WTC11 (cell line): ENCODE measurements at regions not wholly inside any gene's neighbourhood (a gene's known extent, or its start where the extent isn't known, plus 50 kb on each side); places are given as distances from the start of the nearest gene placed in this dataset.

ENCODE experiments used
- ATAC-seq: fragments of 200-7000 bp; cut with Tn5 transposase; 2 replicates; pipeline ENCODE4 v1.10.0; 2021; ENCODE audit warnings: mild to moderate bottlenecking, moderate library complexity
- CTCF ChIA-PET: fragments of 300-600 bp; sonication (Branson Sonifier 250); formaldehyde crosslinking; loops from one replicate; lab custom pipeline; 2021; ENCODE audit warnings: antibody characterized with exemption; lab: Charles Lee
- POLR2A ChIA-PET: fragments of 350-600 bp; sonication (Branson Sonifier 250); formaldehyde crosslinking; loops from one replicate; lab custom pipeline; 2021; ENCODE audit warnings: antibody characterized with exemption; lab: Charles Lee
- DNase-seq: peaks from one replicate; pipeline ENCODE4 v3.0.0; 2021; ENCODE audit warnings: low spot score
- H3K27ac Mint-ChIP-seq: 2 replicates; pipeline ENCODE4 v1.8.0; 2021; ENCODE audit warnings: mixed read lengths
- H3K27me3 Mint-ChIP-seq: 2 replicates; pipeline ENCODE4 v1.8.0; 2021; ENCODE audit warnings: low read depth, mild to moderate bottlenecking, moderate library complexity, mixed read lengths
- H3K36me3 Mint-ChIP-seq: 2 replicates; pipeline ENCODE4 v1.8.0; 2021; ENCODE audit warnings: mixed read lengths
- H3K4me1 Mint-ChIP-seq: 2 replicates; pipeline ENCODE4 v1.8.0; 2022; ENCODE audit warnings: mixed read lengths
- H3K4me3 Mint-ChIP-seq: 2 replicates; pipeline ENCODE4 v1.8.0; 2021; ENCODE audit warnings: mild to moderate bottlenecking, moderate library complexity, mixed read lengths
- H3K9me3 Mint-ChIP-seq: 2 replicates; pipeline ENCODE4 v1.8.0; 2021; ENCODE audit warnings: mixed read lengths
- ATF1 ChIP-seq: sonication (generic); formaldehyde crosslinking; IDR thresholded peaks from 2 replicates; pipeline ENCODE4 v1.8.1; 2023; ENCODE audit warnings: mild to moderate bottlenecking, moderate library complexity, missing genetic modification reagents
- CREB1 ChIP-seq: sonication (generic); formaldehyde crosslinking; IDR thresholded peaks from 2 replicates; pipeline ENCODE4 v1.8.0; 2023; ENCODE audit warnings: mild to moderate bottlenecking, missing genetic modification reagents
- EMX1 ChIP-seq: fragments of 250-450 bp; sonication (Bioruptor Pico); IDR thresholded peaks from 2 replicates; pipeline ENCODE4 v1.8.0; 2021; ENCODE audit warnings: mild to moderate bottlenecking
- ESRRA ChIP-seq: sonication (generic); formaldehyde crosslinking; IDR thresholded peaks from 2 replicates; pipeline ENCODE4 v1.8.1; 2022; ENCODE audit warnings: mild to moderate bottlenecking, missing genetic modification reagents, borderline replicate concordance
- GTF2I ChIP-seq: fragments of 250-450 bp; sonication (Bioruptor Pico); conservative IDR thresholded peaks from 2 replicates; pipeline ENCODE4 v1.4.0; 2021; ENCODE audit warnings: mild to moderate bottlenecking
- MYBL2 ChIP-seq: sonication (generic); formaldehyde crosslinking; IDR thresholded peaks from 2 replicates; pipeline ENCODE4 v1.8.1; 2023; ENCODE audit warnings: mild to moderate bottlenecking, moderate library complexity, missing genetic modification reagents
- NR1H2 ChIP-seq: sonication (generic); formaldehyde crosslinking; IDR thresholded peaks from 2 replicates; pipeline ENCODE4 v1.9.0; 2021; ENCODE audit warnings: mild to moderate bottlenecking, moderate library complexity, missing genetic modification reagents
- NR2C2 ChIP-seq: sonication (generic); formaldehyde crosslinking; IDR thresholded peaks from 2 replicates; pipeline ENCODE4 v1.8.0; 2022; ENCODE audit warnings: mild to moderate bottlenecking, missing genetic modification reagents
- SMAD4 ChIP-seq: sonication (generic); formaldehyde crosslinking; IDR thresholded peaks from 2 replicates; pipeline ENCODE4 v1.8.0; 2022; ENCODE audit warnings: mild to moderate bottlenecking, missing genetic modification reagents
- ZNF263 ChIP-seq: sonication (generic); formaldehyde crosslinking; IDR thresholded peaks from 2 replicates; pipeline ENCODE4 v1.8.1; 2022; ENCODE audit warnings: low read depth, mild to moderate bottlenecking, moderate library complexity, missing genetic modification reagents
- TF ChIP-seq, protein P1 (sequence below): sonication (generic); formaldehyde crosslinking; IDR thresholded peaks from 2 replicates; pipeline ENCODE4 v1.8.0; 2022; ENCODE audit warnings: mild to moderate bottlenecking, missing genetic modification reagents
- TF ChIP-seq, protein P2 (sequence below): fragments of 250-450 bp; sonication (Bioruptor Pico); conservative IDR thresholded peaks from 2 replicates; pipeline ENCODE4 v1.9.0; 2021; ENCODE audit warnings: mild to moderate bottlenecking
- TF ChIP-seq, protein P3 (sequence below): fragments of 250-450 bp; sonication (Bioruptor Pico); IDR thresholded peaks from 2 replicates; pipeline ENCODE4 v1.9.0; 2021; ENCODE audit warnings: mild to moderate bottlenecking
- TF ChIP-seq, protein P4 (sequence below): fragments of 250-450 bp; sonication (Bioruptor Pico); IDR thresholded peaks from 2 replicates; pipeline ENCODE4 v1.9.0; 2021; ENCODE audit warnings: mild to moderate bottlenecking
- TF ChIP-seq, protein P5 (sequence below): sonication (generic); formaldehyde crosslinking; IDR thresholded peaks from 2 replicates; pipeline ENCODE4 v1.8.1; 2023; ENCODE audit warnings: mild to moderate bottlenecking, missing genetic modification reagents, moderate library complexity
- TF ChIP-seq, protein P6 (sequence below): sonication (generic); formaldehyde crosslinking; IDR thresholded peaks from 2 replicates; pipeline ENCODE4 v1.8.1; 2023; ENCODE audit warnings: mild to moderate bottlenecking, moderate library complexity, missing genetic modification reagents
- TF ChIP-seq, protein P7 (sequence below): sonication (generic); formaldehyde crosslinking; conservative IDR thresholded peaks from 2 replicates; pipeline ENCODE4 v1.8.1; 2023; ENCODE audit warnings: mild to moderate bottlenecking, low read depth, missing genetic modification reagents, moderate library complexity
- TF ChIP-seq, protein P8 (sequence below): fragments of 250-450 bp; sonication (Bioruptor Pico); IDR thresholded peaks from 2 replicates; pipeline ENCODE4 v2.1.2; 2022; ENCODE audit warnings: mild to moderate bottlenecking, moderate library complexity
- TF ChIP-seq, protein P9 (sequence below): sonication (generic); formaldehyde crosslinking; IDR thresholded peaks from 2 replicates; pipeline ENCODE4 v1.8.1; 2023; ENCODE audit warnings: mild to moderate bottlenecking, missing genetic modification reagents

DNA sequence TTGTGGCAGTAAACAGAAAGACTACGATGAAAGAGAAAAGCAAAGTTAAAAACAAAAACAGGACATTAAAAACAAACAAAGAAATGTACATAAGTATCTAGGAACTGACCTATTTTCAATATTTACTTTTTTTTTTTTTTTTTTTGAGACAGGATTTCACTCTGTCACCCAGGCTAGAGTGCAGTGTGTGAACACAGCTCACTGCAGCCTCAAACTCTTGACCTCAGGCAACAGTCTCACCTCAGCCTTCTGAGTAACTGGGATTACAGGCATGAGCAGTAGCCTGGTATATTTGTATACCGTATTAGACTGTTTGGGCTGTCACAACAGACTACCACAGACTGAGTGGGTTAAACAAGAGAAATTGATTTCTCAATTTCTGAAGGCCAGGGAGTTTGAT, 1189.1 kb downstream of the CDH9 start:
- Mint-ChIP-seq H3K4me3 (no peak overlapping the region), H3K36me3 (peaks cover 2% of the 10 kb centered on the region; the same call in 1 of the 2 replicates)
- TF ChIP-seq, protein P1, sequence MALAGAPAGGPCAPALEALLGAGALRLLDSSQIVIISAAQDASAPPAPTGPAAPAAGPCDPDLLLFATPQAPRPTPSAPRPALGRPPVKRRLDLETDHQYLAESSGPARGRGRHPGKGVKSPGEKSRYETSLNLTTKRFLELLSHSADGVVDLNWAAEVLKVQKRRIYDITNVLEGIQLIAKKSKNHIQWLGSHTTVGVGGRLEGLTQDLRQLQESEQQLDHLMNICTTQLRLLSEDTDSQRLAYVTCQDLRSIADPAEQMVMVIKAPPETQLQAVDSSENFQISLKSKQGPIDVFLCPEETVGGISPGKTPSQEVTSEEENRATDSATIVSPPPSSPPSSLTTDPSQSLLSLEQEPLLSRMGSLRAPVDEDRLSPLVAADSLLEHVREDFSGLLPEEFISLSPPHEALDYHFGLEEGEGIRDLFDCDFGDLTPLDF (CRISPR knock-in tag): no peak
- TF ChIP-seq EMX1 (CRISPR knock-in tag): no peak
- no peak for TF ChIP-seq CREB1 (CRISPR knock-in tag)
- TF ChIP-seq, protein P2, sequence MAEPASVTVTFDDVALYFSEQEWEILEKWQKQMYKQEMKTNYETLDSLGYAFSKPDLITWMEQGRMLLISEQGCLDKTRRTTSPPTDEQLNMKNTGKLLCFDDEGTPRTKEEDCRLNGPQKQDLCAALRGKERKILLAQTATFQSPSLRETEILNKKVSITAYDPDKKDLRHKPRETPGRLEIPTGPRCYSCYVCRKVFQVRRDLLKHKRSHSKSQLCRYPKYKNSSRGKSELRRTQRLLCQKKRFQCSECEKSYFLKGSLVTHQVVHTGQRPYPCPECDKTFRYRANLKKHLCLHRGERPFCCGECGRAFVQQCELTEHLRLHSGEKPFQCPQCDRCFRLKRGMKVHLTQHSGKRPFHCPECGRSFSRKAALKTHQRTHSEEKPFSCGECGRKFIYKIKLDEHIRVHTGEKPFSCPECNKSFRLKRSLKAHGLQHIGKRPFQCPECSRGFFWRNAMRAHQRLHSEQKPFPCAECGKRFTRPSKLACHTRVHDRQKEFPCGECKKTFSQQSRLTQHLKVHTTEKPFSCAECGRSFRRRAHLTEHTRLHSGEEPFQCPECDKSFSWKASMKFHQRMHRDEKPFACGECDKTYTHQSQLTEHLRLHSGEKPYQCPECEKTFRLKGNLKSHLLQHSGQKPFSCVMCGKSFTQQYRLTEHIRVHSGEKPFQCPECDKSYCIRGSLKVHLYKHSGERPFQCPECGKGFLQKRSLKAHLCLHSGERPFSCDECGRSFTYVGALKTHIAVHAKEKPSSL (CRISPR knock-in tag): no peak
- no peak for TF ChIP-seq NR2C2 (CRISPR knock-in tag)
- no peak for TF ChIP-seq ZNF263
- no peak for TF ChIP-seq SMAD4 (CRISPR knock-in tag)
- TF ChIP-seq GTF2I (CRISPR knock-in tag): no peak
- TF ChIP-seq, all 79 proteins: peak for 0
- ChIA-PET POLR2A (no interaction called here), CTCF (no interaction called here)
- no peak for ATAC-seq
- no peak for DNase-seq
- Mint-ChIP-seq H3K9me3 (peaks cover 17% of the 10 kb centered on the region), H3K27ac (no peak overlapping the region), H3K27me3 (no peaks in the 10 kb centered on the region), H3K4me1 (peaks cover 5% of the 10 kb centered on the region; the same call in 1 of the 2 replicates)

DNA sequence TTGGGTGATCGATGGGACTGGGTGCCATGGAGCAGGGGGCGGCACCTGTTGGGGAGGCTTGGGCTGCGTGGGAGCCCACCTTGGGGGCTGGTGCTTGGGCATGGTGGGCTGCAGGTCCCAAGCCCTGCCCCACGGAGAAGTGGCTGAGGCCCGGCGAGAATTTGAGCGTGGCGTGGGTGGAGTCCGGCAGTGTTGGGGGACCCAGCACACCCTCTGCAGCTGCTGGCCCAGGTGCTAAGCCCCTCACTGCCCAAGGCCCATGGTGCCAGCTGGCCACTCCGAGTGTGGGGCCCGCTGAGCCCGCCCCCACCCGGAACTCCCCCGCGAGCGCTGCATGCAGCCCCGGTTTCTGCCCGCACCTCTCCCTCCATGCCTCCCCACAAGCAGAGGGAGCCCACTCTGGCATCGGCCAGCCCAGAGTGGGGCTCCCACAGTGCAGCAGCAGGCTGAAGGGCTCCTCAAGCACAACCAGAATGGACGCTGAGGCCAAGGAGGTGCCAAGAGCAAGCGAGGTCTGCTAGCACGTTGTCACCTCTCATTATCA, 1178.6 kb upstream of the CDH10 start:
- no peak for DNase-seq
- H3K9me3 Mint-ChIP-seq: peaks cover 35% of the 10 kb centered on the region
- CTCF ChIA-PET: no interaction called here
- H3K27me3 Mint-ChIP-seq: no peaks in the 10 kb centered on the region; the same call in 1 of the 2 replicates
- H3K4me3 Mint-ChIP-seq: no peak overlapping the region
- TF ChIP-seq GTF2I (CRISPR knock-in tag) (no peak), NR2C2 (CRISPR knock-in tag) (no peak), NR1H2 (CRISPR knock-in tag) (no peak), MYBL2 (CRISPR knock-in tag) (no peak), ATF1 (CRISPR knock-in tag) (no peak), ZNF263 (no peak), ESRRA (no peak)
- TF ChIP-seq, protein P3, sequence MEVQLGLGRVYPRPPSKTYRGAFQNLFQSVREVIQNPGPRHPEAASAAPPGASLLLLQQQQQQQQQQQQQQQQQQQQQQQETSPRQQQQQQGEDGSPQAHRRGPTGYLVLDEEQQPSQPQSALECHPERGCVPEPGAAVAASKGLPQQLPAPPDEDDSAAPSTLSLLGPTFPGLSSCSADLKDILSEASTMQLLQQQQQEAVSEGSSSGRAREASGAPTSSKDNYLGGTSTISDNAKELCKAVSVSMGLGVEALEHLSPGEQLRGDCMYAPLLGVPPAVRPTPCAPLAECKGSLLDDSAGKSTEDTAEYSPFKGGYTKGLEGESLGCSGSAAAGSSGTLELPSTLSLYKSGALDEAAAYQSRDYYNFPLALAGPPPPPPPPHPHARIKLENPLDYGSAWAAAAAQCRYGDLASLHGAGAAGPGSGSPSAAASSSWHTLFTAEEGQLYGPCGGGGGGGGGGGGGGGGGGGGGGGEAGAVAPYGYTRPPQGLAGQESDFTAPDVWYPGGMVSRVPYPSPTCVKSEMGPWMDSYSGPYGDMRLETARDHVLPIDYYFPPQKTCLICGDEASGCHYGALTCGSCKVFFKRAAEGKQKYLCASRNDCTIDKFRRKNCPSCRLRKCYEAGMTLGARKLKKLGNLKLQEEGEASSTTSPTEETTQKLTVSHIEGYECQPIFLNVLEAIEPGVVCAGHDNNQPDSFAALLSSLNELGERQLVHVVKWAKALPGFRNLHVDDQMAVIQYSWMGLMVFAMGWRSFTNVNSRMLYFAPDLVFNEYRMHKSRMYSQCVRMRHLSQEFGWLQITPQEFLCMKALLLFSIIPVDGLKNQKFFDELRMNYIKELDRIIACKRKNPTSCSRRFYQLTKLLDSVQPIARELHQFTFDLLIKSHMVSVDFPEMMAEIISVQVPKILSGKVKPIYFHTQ (CRISPR knock-in tag): no peak
- TF ChIP-seq, protein P4, sequence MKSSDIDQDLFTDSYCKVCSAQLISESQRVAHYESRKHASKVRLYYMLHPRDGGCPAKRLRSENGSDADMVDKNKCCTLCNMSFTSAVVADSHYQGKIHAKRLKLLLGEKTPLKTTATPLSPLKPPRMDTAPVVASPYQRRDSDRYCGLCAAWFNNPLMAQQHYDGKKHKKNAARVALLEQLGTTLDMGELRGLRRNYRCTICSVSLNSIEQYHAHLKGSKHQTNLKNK: no peak
- TF ChIP-seq, protein P5, sequence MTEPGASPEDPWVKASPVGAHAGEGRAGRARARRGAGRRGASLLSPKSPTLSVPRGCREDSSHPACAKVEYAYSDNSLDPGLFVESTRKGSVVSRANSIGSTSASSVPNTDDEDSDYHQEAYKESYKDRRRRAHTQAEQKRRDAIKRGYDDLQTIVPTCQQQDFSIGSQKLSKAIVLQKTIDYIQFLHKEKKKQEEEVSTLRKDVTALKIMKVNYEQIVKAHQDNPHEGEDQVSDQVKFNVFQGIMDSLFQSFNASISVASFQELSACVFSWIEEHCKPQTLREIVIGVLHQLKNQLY (CRISPR knock-in tag): no peak
- TF ChIP-seq, protein P6, sequence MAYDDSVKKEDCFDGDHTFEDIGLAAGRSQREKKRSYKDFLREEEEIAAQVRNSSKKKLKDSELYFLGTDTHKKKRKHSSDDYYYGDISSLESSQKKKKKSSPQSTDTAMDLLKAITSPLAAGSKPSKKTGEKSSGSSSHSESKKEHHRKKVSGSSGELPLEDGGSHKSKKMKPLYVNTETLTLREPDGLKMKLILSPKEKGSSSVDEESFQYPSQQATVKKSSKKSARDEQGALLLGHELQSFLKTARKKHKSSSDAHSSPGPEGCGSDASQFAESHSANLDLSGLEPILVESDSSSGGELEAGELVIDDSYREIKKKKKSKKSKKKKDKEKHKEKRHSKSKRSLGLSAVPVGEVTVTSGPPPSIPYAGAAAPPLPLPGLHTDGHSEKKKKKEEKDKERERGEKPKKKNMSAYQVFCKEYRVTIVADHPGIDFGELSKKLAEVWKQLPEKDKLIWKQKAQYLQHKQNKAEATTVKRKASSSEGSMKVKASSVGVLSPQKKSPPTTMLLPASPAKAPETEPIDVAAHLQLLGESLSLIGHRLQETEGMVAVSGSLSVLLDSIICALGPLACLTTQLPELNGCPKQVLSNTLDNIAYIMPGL: no peak
- TF ChIP-seq, protein P7, sequence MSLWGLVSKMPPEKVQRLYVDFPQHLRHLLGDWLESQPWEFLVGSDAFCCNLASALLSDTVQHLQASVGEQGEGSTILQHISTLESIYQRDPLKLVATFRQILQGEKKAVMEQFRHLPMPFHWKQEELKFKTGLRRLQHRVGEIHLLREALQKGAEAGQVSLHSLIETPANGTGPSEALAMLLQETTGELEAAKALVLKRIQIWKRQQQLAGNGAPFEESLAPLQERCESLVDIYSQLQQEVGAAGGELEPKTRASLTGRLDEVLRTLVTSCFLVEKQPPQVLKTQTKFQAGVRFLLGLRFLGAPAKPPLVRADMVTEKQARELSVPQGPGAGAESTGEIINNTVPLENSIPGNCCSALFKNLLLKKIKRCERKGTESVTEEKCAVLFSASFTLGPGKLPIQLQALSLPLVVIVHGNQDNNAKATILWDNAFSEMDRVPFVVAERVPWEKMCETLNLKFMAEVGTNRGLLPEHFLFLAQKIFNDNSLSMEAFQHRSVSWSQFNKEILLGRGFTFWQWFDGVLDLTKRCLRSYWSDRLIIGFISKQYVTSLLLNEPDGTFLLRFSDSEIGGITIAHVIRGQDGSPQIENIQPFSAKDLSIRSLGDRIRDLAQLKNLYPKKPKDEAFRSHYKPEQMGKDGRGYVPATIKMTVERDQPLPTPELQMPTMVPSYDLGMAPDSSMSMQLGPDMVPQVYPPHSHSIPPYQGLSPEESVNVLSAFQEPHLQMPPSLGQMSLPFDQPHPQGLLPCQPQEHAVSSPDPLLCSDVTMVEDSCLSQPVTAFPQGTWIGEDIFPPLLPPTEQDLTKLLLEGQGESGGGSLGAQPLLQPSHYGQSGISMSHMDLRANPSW (CRISPR knock-in tag): no peak
- TF ChIP-seq, protein P8, sequence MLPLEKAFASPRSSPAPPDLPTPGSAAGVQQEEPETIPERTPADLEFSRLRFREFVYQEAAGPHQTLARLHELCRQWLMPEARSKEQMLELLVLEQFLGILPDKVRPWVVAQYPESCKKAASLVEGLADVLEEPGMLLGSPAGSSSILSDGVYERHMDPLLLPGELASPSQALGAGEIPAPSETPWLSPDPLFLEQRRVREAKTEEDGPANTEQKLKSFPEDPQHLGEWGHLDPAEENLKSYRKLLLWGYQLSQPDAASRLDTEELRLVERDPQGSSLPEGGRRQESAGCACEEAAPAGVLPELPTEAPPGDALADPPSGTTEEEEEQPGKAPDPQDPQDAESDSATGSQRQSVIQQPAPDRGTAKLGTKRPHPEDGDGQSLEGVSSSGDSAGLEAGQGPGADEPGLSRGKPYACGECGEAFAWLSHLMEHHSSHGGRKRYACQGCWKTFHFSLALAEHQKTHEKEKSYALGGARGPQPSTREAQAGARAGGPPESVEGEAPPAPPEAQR (CRISPR knock-in tag): no peak
- TF ChIP-seq, protein P9, sequence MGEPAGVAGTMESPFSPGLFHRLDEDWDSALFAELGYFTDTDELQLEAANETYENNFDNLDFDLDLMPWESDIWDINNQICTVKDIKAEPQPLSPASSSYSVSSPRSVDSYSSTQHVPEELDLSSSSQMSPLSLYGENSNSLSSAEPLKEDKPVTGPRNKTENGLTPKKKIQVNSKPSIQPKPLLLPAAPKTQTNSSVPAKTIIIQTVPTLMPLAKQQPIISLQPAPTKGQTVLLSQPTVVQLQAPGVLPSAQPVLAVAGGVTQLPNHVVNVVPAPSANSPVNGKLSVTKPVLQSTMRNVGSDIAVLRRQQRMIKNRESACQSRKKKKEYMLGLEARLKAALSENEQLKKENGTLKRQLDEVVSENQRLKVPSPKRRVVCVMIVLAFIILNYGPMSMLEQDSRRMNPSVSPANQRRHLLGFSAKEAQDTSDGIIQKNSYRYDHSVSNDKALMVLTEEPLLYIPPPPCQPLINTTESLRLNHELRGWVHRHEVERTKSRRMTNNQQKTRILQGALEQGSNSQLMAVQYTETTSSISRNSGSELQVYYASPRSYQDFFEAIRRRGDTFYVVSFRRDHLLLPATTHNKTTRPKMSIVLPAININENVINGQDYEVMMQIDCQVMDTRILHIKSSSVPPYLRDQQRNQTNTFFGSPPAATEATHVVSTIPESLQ (CRISPR knock-in tag): no peak
- TF ChIP-seq, all 79 proteins: peak for 0
- Mint-ChIP-seq H3K36me3 (peaks cover 26% of the 10 kb centered on the region), H3K4me1 (no peaks in the 10 kb centered on the region), H3K27ac (no peak overlapping the region)
- ATAC-seq: no peak
- POLR2A ChIA-PET: no interaction called here
